Tibial artery (tissue), 4 donors: ENCODE measurements at regions not wholly inside any gene's neighbourhood (a gene's known extent, or its start where the extent isn't known, plus 50 kb on each side); places are given as distances from the start of the nearest gene placed in this dataset.

Experiments
- DNase-seq, 2 donors: peaks; one replicate each; pipeline ENCODE4 v3.0.0-alpha.2; 2019
- H3K27ac ChIP-seq, 2 donors: fragments of 200-600 bp; sonication (generic) in 1 of 2; 1 replicate in 1 of 2; 2 replicates in 1 of 2; pipeline ENCODE4 v1.5.1; 2018 to 2019; ENCODE audit warnings: mild to moderate bottlenecking in 1 of 2
- H3K27me3 ChIP-seq, 2 donors: fragments of 200-600 bp; sonication (generic) in 1 of 2; one replicate each; pipeline versions ENCODE4 v1.5.1 to v1.6.0; 2016 to 2019
- H3K36me3 ChIP-seq, 3 donors: fragments of 200-600 bp; sonication (generic) in 2 of 3; one replicate each; pipeline ENCODE4 v1.5.1; 2016 to 2019; ENCODE audit warnings: mild to moderate bottlenecking in 2 of 3
- H3K4me1 ChIP-seq, 4 donors: fragments of 200-600 bp; sonication (generic) in 2 of 4; 1 replicate in 3 of 4; 2 replicates in 1 of 4; pipeline ENCODE4 v1.5.1; 2016 to 2019
- H3K4me3 ChIP-seq, 2 donors: fragments of 200-600 bp; sonication (generic) in 1 of 2; 1 replicate in 1 of 2; 2 replicates in 1 of 2; pipeline ENCODE4 v1.5.1; 2018 to 2019; ENCODE audit warnings: mild to moderate bottlenecking in 2 of 2
- H3K9me3 ChIP-seq, 3 donors: fragments of 200-600 bp; sonication (generic) in 1 of 3; one replicate each; pipeline ENCODE4 v1.5.1; 2016 to 2019
- intact Hi-C: fragments of 100-400 bp; cut with DNase I; formaldehyde crosslinking; loops from one replicate; pipeline ENCODE4 v1.15.0; 2023; ENCODE audit warnings: low total_unique reads
- TF ChIP-seq, protein P1 (sequence below), 2 experiments: fragments of 200-600 bp in 1 of 2; fragments of 450-650 bp in 1 of 2; IDR thresholded peaks; one replicate each; pipeline ENCODE4 v1.5.1; 2017 to 2019; ENCODE audit warnings: antibody characterized with exemption in 2 of 2, mild to moderate bottlenecking in 1 of 2, moderate library complexity in 1 of 2

- no peak for DNase-seq
- intact Hi-C loops: no loop called here
- no peaks in the 10 kb centered on the region for H3K4me1 ChIP-seq
- H3K27me3 ChIP-seq: no peaks in the 10 kb centered on the region
- H3K9me3 ChIP-seq: peaks cover 0 to 9% (median 0%) of the 10 kb centered on the region in 3 donors
- TF ChIP-seq, protein P1, sequence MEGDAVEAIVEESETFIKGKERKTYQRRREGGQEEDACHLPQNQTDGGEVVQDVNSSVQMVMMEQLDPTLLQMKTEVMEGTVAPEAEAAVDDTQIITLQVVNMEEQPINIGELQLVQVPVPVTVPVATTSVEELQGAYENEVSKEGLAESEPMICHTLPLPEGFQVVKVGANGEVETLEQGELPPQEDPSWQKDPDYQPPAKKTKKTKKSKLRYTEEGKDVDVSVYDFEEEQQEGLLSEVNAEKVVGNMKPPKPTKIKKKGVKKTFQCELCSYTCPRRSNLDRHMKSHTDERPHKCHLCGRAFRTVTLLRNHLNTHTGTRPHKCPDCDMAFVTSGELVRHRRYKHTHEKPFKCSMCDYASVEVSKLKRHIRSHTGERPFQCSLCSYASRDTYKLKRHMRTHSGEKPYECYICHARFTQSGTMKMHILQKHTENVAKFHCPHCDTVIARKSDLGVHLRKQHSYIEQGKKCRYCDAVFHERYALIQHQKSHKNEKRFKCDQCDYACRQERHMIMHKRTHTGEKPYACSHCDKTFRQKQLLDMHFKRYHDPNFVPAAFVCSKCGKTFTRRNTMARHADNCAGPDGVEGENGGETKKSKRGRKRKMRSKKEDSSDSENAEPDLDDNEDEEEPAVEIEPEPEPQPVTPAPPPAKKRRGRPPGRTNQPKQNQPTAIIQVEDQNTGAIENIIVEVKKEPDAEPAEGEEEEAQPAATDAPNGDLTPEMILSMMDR (IDR thresholded peaks at IDR 0.05): no peak
- no peak overlapping the region for H3K4me3 ChIP-seq
- no peaks in the 10 kb centered on the region for H3K36me3 ChIP-seq
- no peak overlapping the region for H3K27ac ChIP-seq
Observed at GRCh38 chr4:13316354-13316753, 167.8 kb downstream of the RAB28 start.

DNA sequence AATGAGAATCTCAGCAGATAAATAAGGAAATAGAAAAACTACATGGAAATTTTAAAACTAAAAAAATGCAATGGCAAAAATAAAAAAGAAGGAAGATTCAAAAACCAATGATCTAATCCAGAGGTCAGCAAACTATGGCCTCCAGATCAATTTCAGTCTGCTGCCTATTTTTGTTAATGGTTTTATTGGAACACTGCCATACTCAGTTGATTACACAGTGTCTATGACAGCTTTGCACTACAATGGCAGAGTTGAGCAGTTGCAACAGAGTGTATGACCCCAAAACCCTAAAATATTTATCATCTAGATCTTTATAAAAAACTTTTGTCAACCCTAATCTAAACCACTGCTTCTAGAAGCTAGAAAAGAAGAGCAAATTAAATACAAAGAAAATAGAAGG lies 170.3 kb downstream of the RAB28 start:
- Histone ChIP-seq H3K4me1 (no peaks in the 10 kb centered on the region), H3K4me3 (no peak overlapping the region), H3K9me3 (no peaks in the 10 kb centered on the region), H3K27ac (no peak overlapping the region), H3K27me3 (no peaks in the 10 kb centered on the region), H3K36me3 (no peaks in the 10 kb centered on the region)
- no peak for DNase-seq
- TF ChIP-seq, protein P1 (IDR thresholded peaks at IDR 0.05): no peak
- intact Hi-C loops: no loop called here

DNA sequence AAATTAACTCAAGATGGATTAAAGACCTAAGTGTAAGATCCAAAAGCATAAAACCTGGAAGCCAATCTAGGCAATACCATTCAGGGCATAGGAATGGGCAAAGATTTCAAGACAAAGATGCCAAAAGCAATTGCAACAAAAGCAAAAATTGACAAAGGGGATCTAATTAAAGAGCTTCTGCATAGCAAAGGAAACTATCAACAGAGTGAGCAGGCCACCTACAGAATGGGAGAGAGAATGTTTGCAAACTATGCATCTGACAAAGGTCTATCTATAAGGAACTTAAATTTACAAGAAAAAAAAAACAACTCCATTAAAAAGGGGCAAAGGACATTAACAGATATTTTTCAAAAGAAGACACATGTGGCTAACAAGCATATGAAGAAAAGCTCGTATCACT lies 171.9 kb downstream of the RAB28 start:
- H3K4me1 ChIP-seq: no peaks in the 10 kb centered on the region
- TF ChIP-seq, protein P1 (IDR thresholded peaks at IDR 0.05): no peak
- no peak overlapping the region for H3K4me3 ChIP-seq
- no peaks in the 10 kb centered on the region for H3K36me3 ChIP-seq
- intact Hi-C loops: no loop called here
- H3K27ac ChIP-seq: no peak overlapping the region
- DNase-seq: no peak
- no peaks in the 10 kb centered on the region for H3K27me3 ChIP-seq
- H3K9me3 ChIP-seq: no peaks in the 10 kb centered on the region

GRCh38 chr4:13309751-13310150 lies 174.4 kb downstream of the RAB28 start:
- Histone ChIP-seq H3K36me3 (no peaks in the 10 kb centered on the region), H3K4me3 (no peak overlapping the region), H3K27ac (no peak overlapping the region), H3K4me1 (peaks cover 0 to 6% (median 0%) of the 10 kb centered on the region in 4 donors), H3K27me3 (no peaks in the 10 kb centered on the region), H3K9me3 (no peaks in the 10 kb centered on the region)
- TF ChIP-seq, protein P1 (IDR thresholded peaks at IDR 0.05): no peak
- intact Hi-C loops: no loop called here
- DNase-seq: no peak

DNA sequence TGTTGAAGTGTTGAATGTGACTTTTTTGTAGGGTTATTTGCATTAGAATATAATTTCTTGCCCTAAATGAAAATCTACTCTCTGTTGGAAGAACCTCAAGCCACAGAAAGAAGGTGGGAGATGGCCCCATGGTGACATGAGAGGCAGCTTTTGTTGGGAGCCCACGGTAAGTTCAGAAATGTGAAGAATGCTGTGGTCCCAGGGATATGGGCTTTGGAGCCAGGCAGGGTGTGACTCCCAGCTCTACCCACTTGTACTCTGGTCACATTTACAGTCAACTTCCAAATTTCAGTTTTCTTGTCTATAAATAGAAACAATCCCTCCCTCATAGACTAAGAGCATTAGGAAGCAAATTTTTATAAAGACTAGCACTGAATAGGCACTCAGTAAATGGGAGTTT lies 177.8 kb downstream of the RAB28 start:
- no peaks in the 10 kb centered on the region for H3K27me3 ChIP-seq
- H3K36me3 ChIP-seq: no peaks in the 10 kb centered on the region
- H3K27ac ChIP-seq: no peak overlapping the region
- intact Hi-C loops: no loop called here
- TF ChIP-seq, protein P1 (IDR thresholded peaks at IDR 0.05): no peak
- H3K4me1 ChIP-seq: peaks cover 0 to 6% (median 0%) of the 10 kb centered on the region in 4 donors
- peaks cover 0 to 5% (median 0%) of the 10 kb centered on the region in 3 donors for H3K9me3 ChIP-seq
- no peak overlapping the region for H3K4me3 ChIP-seq
- no peak for DNase-seq

DNA sequence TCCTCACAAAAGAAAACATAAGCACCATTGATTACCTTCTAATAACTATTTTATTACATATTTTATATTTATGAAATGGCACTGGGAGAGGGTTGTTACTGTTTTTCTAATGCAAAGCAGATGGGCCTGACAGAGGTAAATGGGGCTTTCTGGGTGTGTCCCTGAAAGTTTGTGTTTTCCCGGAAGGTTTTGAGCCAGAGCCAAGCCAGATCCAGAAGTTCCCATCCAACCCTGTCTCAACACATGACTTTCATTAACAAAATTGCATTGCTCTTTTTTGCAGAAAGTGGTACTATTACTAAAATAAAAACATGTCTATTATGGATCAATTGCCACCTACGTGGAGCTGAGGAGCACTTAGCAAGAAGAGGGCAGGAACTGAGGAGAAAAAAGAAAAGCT lies 181.3 kb downstream of the RAB28 start:
- Histone ChIP-seq H3K4me1 (peaks cover 0 to 6% (median 0%) of the 10 kb centered on the region in 4 donors), H3K36me3 (no peaks in the 10 kb centered on the region), H3K27me3 (no peaks in the 10 kb centered on the region), H3K9me3 (peaks cover 0 to 14% (median 9%) of the 10 kb centered on the region in 3 donors), H3K4me3 (no peak overlapping the region), H3K27ac (no peak overlapping the region)
- intact Hi-C loops: no loop called here
- no peak for DNase-seq
- TF ChIP-seq, protein P1 (IDR thresholded peaks at IDR 0.05): no peak
